Motor neuron (in vitro differentiated cells): ENCODE measurements at regions not wholly inside any gene's neighbourhood (a gene's known extent, or its start where the extent isn't known, plus 50 kb on each side); places are given as distances from the start of the nearest gene placed in this dataset.
A peak's percentile ranks its signal among the peaks of the same experiment; 100 is the strongest.
"Not testable (repeated sequence)": the region's sequence is repeated elsewhere in the genome, so short reads cannot be mapped to it uniquely, and the experiment has no call there.

ENCODE experiments used
- ATAC-seq, 8 experiments: fragments of 200-7000 bp; cut with Tn5 transposase; replicated peaks in 6 of 8; 2 replicates each; pipeline ENCODE4 v1.8.0; 2021; ENCODE audit warnings: mild to moderate bottlenecking in 8 of 8, moderate library complexity in 8 of 8
- H3K27ac ChIP-seq, 2 donors: fragments of 250-450 bp; sonication (Bioruptor Pico); 2 replicates each; pipeline ENCODE4 v1.9.0; 2021; ENCODE audit warnings: antibody characterized with exemption in 2 of 2, mild to moderate bottlenecking in 2 of 2, moderate library complexity in 1 of 2
- H3K4me1 ChIP-seq, 2 donors: fragments of 250-450 bp; sonication (Bioruptor Pico); replicated peaks in 1 of 2; 2 replicates each; pipeline ENCODE4 v1.6.1; 2021; ENCODE audit warnings: antibody characterized with exemption in 2 of 2, mild to moderate bottlenecking in 2 of 2, moderate library complexity in 1 of 2
- H3K4me3 ChIP-seq, 5 donors: fragments of 250-450 bp; sonication (Bioruptor Pico); 2 replicates each; pipeline ENCODE4 v1.9.0; 2021; ENCODE audit warnings: antibody characterized with exemption in 5 of 5, mild to moderate bottlenecking in 5 of 5, moderate library complexity in 4 of 5
- WGBS, 10 experiments: fragments of 450-650 bp; shearing (Covaris generic); methylation state at CpG; one replicate each; pipeline ENCODE4 v1.0.0; 2022; 5-methylcytosine and 5-hydroxymethylcytosine counted together
- in situ Hi-C, 9 experiments: fragments of 400-800 bp; cut with MboI; loops; one replicate each; pipeline ENCODE4 v1.15.0; 2021; ENCODE audit warnings: low sequenced_read_pairs in 9 of 9, low pct_unique_long_range_greater_than_20kb in 2 of 9; ENCODE audit not compliant: unreplicated experiment in 9 of 9

DNA sequence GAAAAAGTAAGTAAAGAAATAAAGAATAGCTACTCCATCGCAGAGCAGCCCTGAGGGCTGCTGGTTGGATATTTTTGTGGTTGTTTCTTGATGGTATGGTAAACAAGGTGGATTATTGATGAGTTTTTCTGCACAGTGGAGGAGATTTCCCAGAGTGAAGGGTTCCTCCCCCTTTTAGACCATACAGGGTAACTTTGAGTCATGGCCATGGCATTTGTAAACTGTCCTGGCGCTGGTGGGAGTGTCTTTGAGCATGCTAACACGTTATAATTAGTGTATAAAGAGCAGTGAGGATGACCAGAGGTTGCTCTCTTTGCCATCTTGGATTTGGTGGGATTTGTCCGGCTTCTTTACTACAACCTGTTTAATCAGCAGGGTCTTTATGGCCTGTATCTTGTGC, 128.2 kb downstream of the ASMT start:
- peak in 1 of 8 experiments; percentile 16 for ATAC-seq
- WGBS, 10 experiments = 0 to 74% (median 58%) methylated on average over 2 to 4 of the region's 4 CpGs; no CpG with 5 or more reads in 5 of the 10 experiments
- Histone ChIP-seq H3K4me1 (peaks cover 0 to 11% of the 10 kb centered on the region in 2 donors), H3K4me3 (no peak overlapping the region), H3K27ac (peak overlapping the region in 1 of 2 donors; percentile 63)
- in situ Hi-C loops = no loop called here

DNA sequence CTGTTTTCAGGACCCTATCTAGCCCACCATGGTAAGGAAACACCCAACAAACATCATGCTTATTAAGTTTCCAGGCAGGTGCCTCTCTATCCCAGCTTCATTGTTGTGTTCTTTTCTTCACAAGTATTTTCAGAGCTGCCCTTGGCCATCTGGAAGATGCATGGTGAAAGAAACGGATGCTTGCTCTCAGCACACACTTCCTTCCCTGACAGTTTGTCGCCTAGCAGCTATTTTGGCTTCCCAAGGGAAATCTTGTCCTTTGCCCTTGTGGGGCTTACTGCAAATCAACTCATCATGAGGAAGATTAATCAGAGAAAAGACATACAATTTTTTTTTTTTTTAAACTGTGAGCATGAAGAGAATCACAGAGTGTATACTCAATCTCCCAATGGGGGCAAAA, 128.8 kb downstream of the ASMT start:
- in situ Hi-C loops = no loop called here
- ATAC-seq = peak in 4 of 8 experiments; percentile 14 to 63 (median 52)
- H3K4me1 ChIP-seq = peaks cover 0 to 8% of the 10 kb centered on the region in 2 donors
- 0 to 84% (median 26%) methylated on average over 1 to 2 of the region's 2 CpGs; no CpG with 5 or more reads in 4 of the 10 experiments for WGBS, 10 experiments
- H3K4me3 ChIP-seq = no peak overlapping the region
- H3K27ac ChIP-seq = peak overlapping the region in 1 of 2 donors; percentile 63

DNA sequence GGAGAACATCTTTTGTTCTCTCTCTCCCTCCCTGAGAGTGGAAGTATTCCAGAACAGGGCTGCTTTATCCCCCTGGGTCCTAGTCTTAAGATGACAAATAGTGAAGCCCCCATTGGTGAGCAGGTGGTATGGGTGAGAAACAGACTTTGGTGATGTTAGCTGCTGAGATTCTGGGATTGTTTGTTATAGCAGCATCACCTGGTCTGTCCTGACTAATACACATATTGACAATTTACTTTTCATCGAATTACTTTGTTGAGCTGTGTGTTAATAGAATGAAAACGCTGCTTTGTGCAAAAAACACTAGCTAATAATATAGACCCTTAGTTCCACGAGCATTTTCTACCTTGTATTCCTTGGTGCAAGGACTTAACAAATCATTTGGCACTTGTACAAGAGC, 133.5 kb downstream of the ASMT start:
- H3K4me3 ChIP-seq = no peak overlapping the region
- in situ Hi-C loops = no loop called here
- H3K27ac ChIP-seq = no peak overlapping the region
- H3K4me1 ChIP-seq = peaks cover 0 to 2% of the 10 kb centered on the region in 2 donors
- ATAC-seq = no peak
- 0 to 100% (median 33%) methylated on average over 1 to 3 of the region's 3 CpGs; no CpG with 5 or more reads in 1 of the 10 experiments for WGBS, 10 experiments

DNA sequence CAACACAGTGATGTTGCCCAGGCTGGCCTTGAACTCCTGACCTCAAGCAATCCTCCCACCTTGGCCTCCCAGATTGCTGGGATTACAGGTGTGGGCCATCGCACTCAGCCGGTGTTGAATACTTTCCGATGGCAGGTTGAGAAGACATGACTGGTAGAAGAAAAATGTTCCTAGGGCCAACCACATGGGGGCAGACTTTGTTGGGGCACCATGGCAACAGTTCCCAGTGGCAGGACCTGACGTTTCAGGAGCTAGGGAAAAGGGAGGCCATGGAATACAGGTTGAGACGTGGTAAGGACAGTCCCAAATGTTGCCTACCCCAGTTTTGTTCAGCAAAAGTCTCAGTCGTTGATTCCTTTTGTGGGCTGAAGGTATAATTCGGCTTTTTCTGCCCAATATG, 134.6 kb downstream of the ASMT start:
- no peak overlapping the region for H3K4me3 ChIP-seq
- in situ Hi-C loops = no loop called here
- H3K27ac ChIP-seq = no peak overlapping the region
- WGBS, 10 experiments = 5 to 96% (median 86%) methylated on average over 2 to 5 of the region's 7 CpGs; no CpG with 5 or more reads in 2 of the 10 experiments
- no peaks in the 10 kb centered on the region for H3K4me1 ChIP-seq
- no peak for ATAC-seq

DNA sequence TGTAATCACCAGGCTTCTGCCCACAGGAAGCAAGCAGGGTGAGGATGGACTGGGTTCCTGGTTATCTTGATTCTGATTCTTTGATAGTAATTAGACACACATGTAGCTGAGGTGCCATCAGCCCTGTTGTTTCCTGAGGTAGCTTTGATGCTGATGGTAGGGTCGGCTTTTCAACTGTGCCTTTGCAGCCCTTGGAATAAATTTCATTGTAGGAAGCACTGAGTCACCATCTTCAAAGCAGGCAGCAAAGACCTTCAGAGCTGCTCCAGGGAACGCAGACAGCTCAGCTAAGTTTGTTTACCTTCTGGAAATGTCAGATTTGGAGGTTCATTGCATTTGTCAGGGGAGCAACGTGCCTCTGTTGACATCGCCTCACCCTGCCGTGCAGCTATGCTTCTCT, 135.4 kb downstream of the ASMT start:
- H3K27ac ChIP-seq = no peak overlapping the region
- H3K4me3 ChIP-seq = no peak overlapping the region
- in situ Hi-C loops = no loop called here
- ATAC-seq = no peak
- WGBS, 10 experiments = 0 to 88% (median 0%) methylated on average over 2 to 4 of the region's 5 CpGs; no CpG with 5 or more reads in 5 of the 10 experiments
- no peaks in the 10 kb centered on the region for H3K4me1 ChIP-seq

DNA sequence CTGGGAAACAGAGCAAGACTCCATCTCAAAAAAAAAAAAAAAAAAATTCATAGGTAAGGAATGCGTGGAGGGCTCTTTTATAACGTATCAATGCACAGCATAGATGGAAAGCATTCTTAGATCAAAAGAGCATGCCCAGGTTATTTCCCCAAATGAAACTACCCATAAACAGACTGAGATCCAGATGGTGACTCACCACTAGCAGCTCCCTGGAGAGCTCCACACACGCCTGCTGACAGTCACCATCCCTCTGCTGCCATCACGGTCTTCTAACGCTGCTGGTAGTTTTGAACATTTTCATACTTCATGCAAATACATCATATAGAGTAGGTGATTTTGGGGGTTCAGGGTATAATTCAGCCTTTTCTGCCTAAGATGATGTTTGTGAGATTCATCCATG, 136.9 kb downstream of the ASMT start:
- 15 to 100% (median 21%) methylated on average over 1 to 4 of the region's 5 CpGs; no CpG with 5 or more reads in 5 of the 10 experiments for WGBS, 10 experiments
- Histone ChIP-seq H3K4me3 (no peak overlapping the region), H3K4me1 (no peaks in the 10 kb centered on the region), H3K27ac (no peak overlapping the region)
- peak in 3 of 8 experiments; percentile 46 to 64 (median 62) for ATAC-seq
- in situ Hi-C loops = no loop called here

DNA sequence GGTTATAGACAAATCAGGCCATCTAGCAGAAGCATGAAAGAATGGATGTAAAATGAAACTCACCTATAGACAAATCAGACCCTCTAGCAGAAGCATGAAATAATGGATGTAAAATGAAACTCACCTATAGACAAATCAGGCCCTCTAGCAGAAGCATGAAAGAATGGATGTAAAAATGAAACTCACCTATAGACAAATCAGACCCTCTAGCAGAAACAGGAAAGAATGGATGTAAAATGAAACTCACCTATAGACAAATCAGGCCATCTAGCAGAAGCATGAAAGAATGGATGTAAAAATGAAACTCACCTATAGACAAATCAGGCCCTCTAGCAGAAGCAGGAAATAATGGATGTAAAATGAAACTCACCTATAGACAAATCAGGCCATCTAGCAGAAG, 137.9 kb downstream of the ASMT start:
- H3K4me1 ChIP-seq, H3K27ac ChIP-seq, ATAC-seq, in situ Hi-C loops, H3K4me3 ChIP-seq: not testable (repeated sequence)

DNA sequence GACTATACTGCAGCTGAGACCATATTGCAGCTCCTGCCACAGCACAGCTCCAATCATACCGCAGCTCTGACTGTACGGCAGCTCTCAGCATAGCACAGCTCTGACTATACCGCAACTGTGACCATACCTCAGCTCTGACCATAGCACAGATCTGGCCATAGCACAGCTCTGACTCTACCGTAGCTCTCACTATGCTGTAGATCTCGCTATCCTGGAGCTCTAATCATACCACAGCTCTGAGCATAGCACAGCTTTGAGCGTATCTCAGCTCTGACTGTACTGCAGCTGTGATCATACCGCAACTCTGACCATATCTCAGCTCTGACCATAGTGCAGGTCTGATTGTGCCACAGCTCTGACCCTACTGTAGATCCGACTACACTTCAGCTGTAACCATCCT, 139.2 kb downstream of the ASMT start:
- no peak for ATAC-seq
- no peak overlapping the region for H3K27ac ChIP-seq
- H3K4me1 ChIP-seq = no peaks in the 10 kb centered on the region
- no peak overlapping the region for H3K4me3 ChIP-seq
- WGBS, 10 experiments = 0 to 98% (median 90%) methylated on average over 2 to 6 of the region's 8 CpGs; no CpG with 5 or more reads in 4 of the 10 experiments
- in situ Hi-C loops = no loop called here

DNA sequence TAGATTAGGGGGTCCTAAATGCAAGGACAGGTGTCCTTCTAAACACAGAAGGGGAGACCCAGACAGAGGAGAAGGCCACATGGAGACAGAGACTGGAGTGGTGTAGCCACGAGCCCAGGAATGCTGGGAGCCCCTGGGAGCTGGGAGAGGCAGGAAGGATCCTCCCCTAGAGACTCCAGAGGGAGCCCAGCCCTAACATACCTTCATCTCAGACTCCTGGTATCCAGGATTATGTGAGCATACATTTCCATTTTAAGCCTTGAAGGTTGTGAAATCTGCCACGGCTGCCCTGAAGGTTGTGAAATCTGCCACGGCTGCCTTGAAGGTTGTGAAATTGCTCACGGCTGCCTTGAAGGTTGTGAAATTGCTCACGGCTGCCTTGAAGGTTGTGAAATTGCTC, 148.4 kb downstream of the ASMT start:
- no peak for ATAC-seq
- no peak overlapping the region for H3K4me3 ChIP-seq
- 80% methylated on average over 1 of the region's 5 CpGs; no CpG with 5 or more reads in 9 of the 10 experiments for WGBS, 10 experiments
- no peaks in the 10 kb centered on the region for H3K4me1 ChIP-seq
- no peak overlapping the region for H3K27ac ChIP-seq
- in situ Hi-C loops = no loop called here

DNA sequence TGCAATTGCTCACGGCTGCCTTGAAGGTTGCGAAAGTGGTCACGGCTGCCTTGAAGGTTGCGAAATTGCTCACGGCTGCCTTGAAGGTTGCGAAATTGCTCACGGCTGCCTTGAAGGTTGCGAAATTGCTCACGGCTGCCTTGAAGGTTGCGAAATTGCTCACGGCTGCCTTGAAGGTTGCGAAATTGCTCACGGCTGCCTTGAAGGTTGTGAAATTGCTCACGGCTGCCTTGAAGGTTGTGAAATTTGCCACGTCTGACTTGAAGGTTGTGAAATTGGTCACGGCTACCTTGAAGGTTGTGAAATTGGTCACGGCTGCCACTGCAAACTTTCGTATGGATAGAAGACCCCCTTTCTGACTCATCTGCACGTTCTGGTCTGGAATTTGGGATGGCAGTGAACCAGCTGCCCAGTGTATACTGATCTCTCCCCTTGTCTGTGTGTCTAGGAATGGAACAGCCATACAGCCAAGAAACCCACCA, 150.1 kb downstream of the ASMT start:
- 67 to 83% methylated on average over 1 to 3 of the region's 19 CpGs; no CpG with 5 or more reads in 8 of the 10 experiments for WGBS, 10 experiments
- in situ Hi-C loops, H3K4me1 ChIP-seq, H3K4me3 ChIP-seq, ATAC-seq, H3K27ac ChIP-seq: not testable (repeated sequence)

DNA sequence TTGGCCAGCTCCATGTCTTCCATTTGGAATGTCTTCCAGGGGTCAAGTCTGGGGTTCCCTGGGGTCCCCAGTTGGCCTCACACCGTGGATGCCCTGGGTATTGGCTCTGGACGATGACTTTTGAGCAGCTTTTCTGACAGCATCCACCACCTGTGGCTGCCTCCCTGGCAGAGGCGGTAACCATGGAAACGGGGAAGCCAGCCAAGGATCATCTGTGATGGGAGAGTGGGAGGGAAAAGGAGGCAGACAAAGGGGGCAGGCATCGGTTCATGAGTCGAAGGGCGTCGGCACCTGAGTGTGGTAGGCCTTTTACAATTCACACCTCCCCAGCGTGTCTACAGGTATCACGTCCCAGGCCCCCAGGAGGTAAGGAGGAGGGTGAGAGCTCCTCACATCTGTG, 152.2 kb downstream of the ASMT start:
- no peak overlapping the region for H3K4me3 ChIP-seq
- 4 to 87% (median 59%) methylated on average over 1 to 8 of the region's 10 CpGs; no CpG with 5 or more reads in 5 of the 10 experiments for WGBS, 10 experiments
- in situ Hi-C loops = no loop called here
- ATAC-seq = peak in 2 of 8 experiments; percentile 26 to 42
- H3K27ac ChIP-seq = no peak overlapping the region
- H3K4me1 ChIP-seq = no peaks in the 10 kb centered on the region

DNA sequence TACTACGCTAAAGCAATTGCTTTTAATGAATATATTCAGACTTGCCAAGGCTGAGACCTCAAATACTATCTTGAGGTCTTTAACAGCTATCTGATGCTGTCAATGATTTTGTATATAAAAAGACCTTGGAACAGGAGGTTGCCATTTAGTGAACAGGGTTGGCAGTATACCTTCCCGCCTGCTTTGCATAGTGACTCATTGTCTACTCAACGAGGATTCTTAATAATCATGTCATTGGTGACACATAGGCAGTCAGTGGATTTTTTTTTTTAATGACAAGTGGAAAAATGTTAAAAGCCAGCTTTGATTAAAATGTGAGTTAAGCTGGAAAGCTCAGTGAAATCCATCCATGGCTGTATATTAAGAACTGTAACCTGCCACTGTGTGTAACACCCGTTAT, 164.0 kb downstream of the ASMT start:
- peak in 1 of 8 experiments; percentile 47 for ATAC-seq
- no peak overlapping the region for H3K27ac ChIP-seq
- H3K4me1 ChIP-seq = no peaks in the 10 kb centered on the region
- 0 to 100% (median 72%) methylated on average over 1 to 4 of the region's 4 CpGs; no CpG with 5 or more reads in 1 of the 10 experiments for WGBS, 10 experiments
- no peak overlapping the region for H3K4me3 ChIP-seq
- in situ Hi-C loops = no loop called here

DNA sequence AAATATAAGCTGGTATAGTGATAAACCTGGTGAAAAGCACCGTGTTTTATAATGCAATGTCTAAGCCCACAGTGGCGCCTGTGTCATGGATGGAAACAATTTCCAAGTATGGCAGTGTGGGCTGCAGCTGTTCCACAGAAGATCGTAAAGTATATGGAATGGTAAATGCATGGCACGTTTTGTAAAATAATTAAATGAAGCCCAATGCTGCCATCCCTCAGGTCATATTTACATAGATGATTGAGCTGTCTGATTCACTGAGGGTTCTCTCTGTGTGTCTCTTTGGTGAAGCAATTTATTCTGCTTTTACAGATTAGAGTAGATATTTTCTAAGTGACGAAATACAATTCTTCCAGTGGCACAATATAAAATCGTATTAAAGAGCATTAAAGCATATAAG, 164.8 kb downstream of the ASMT start:
- Histone ChIP-seq H3K4me3 (no peak overlapping the region), H3K27ac (no peak overlapping the region), H3K4me1 (no peaks in the 10 kb centered on the region)
- WGBS, 10 experiments = 0 to 89% (median 68%) methylated on average over 2 to 6 of the region's 6 CpGs
- in situ Hi-C loops = no loop called here
- ATAC-seq = no peak

DNA sequence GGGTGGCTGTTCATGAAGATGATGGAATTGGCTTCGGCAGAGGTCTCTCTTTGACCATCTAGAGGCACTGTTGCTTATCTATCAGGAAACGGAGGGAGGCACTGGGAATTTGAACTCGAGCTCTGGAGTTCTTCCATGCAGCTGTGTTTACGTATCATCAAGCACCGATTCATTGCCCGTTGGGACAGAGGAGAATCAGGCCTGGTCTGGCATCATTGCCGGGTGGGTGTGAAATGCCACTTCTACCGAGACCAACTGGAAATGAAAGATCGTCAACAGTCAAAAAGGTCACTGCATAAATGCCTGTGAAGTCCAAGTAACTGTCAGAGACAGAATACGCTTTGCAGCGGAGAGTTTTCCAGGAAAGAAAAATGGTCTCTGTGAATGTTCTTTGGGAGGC, 166.9 kb downstream of the ASMT start:
- in situ Hi-C loops = no loop called here
- Histone ChIP-seq H3K4me3 (no peak overlapping the region), H3K27ac (no peak overlapping the region), H3K4me1 (no peaks in the 10 kb centered on the region)
- no peak for ATAC-seq
- 21 to 95% (median 75%) methylated on average over 4 to 9 of the region's 11 CpGs; no CpG with 5 or more reads in 1 of the 10 experiments for WGBS, 10 experiments
